SK-N-SH (cell line): ENCODE measurements at regions not wholly inside any gene's neighbourhood (a gene's known extent, or its start where the extent isn't known, plus 50 kb on each side); places are given as distances from the start of the nearest gene placed in this dataset.

Experiments
- CTCF ChIA-PET: fragments of 300-600, 350-600 bp; formaldehyde crosslinking; extraction: SDS; loops from one replicate; lab custom pipeline; 2021; lab: Yijun Ruan, JAX
- POLR2A ChIA-PET: fragments of 350-600 bp; sonication (Branson Sonifier 250); formaldehyde crosslinking; extraction: SDS; loops from one replicate; lab custom pipeline; 2020; ENCODE audit warnings: antibody characterized with exemption, inconsistent platforms; lab: Yijun Ruan, JAX
- DNase-seq: peaks from one replicate; pipeline ENCODE4 v3.0.0; 2012
- H2AFZ ChIP-seq: fragments of 200-600 bp; sonication (generic); 2 replicates; pipeline ENCODE4 v1.8.1; 2016; ENCODE audit warnings: antibody characterized with exemption, mild to moderate bottlenecking, low read depth
- H3F3A ChIP-seq: fragments of 200-600 bp; sonication (generic); replicated peaks from 2 replicates; pipeline ENCODE3; 2016; ENCODE audit warnings: antibody characterized with exemption, mild to moderate bottlenecking; ENCODE audit not compliant: insufficient read depth
- H3K27ac ChIP-seq, 2 experiments: fragments of 200-500 bp in 1 of 2; fragments of 200-600 bp in 1 of 2; sonication (Bioruptor generic) in 1 of 2; sonication (generic), shearing (Covaris generic) in 1 of 2; 2 replicates each; pipeline versions ENCODE4 v1.5.1 to v1.6.1; 2014 to 2016; ENCODE audit warnings: low read depth in 2 of 2, inconsistent platforms in 1 of 2, low read length in 1 of 2, mild to moderate bottlenecking in 1 of 2, mixed read lengths in 1 of 2
- H3K27me3 ChIP-seq: fragments of 200-600 bp; sonication (generic), shearing (Covaris generic); 2 replicates; pipeline ENCODE4 v1.6.1; 2016; ENCODE audit warnings: mixed run types; ENCODE audit not compliant: insufficient read depth
- H3K36me3 ChIP-seq, 2 experiments: fragments of 200-500 bp in 1 of 2; fragments of 200-600 bp in 1 of 2; sonication (Bioruptor generic) in 1 of 2; sonication (generic) in 1 of 2; replicated peaks in 1 of 2; 2 replicates each; pipeline versions ENCODE3 to v1.5.1; 2014 to 2016; ENCODE audit warnings: low read length in 1 of 2, mild to moderate bottlenecking in 1 of 2; ENCODE audit not compliant: insufficient read depth in 2 of 2, control insufficient read depth in 1 of 2
- H3K4me1 ChIP-seq, 2 experiments: fragments of 200-500 bp in 1 of 2; fragments of 200-600 bp in 1 of 2; sonication (Bioruptor generic) in 1 of 2; sonication (generic), shearing (Covaris generic) in 1 of 2; 2 replicates each; pipeline versions ENCODE4 v1.5.1 to v1.6.1; 2014 to 2016; ENCODE audit warnings: low read depth in 1 of 2, low read length in 1 of 2, mixed run types in 1 of 2; ENCODE audit not compliant: insufficient read depth in 2 of 2, control insufficient read depth in 1 of 2
- H3K4me2 ChIP-seq: fragments of 200-600 bp; sonication (generic), shearing (Covaris generic); 2 replicates; pipeline ENCODE4 v1.6.1; 2017; ENCODE audit warnings: mixed run types
- H3K4me3 ChIP-seq, 2 experiments: fragments of 200-500 bp in 1 of 2; fragments of 200-600 bp in 1 of 2; sonication (Bioruptor generic) in 1 of 2; sonication (generic), shearing (Covaris generic) in 1 of 2; 2 replicates each; pipeline versions ENCODE4 v1.5.1 to v1.8.1; 2014 to 2016; ENCODE audit warnings: low read depth in 2 of 2, inconsistent platforms in 1 of 2, low read length in 1 of 2, mild to moderate bottlenecking in 1 of 2, mixed read lengths in 1 of 2, moderate library complexity in 1 of 2
- H3K79me2 ChIP-seq: fragments of 200-600 bp; sonication (generic); 2 replicates; pipeline ENCODE4 v1.8.1; 2017; ENCODE audit warnings: mild to moderate bottlenecking; ENCODE audit not compliant: insufficient read depth
- H3K9ac ChIP-seq: fragments of 200-600 bp; sonication (generic); 2 replicates; pipeline ENCODE4 v1.6.1; 2017; ENCODE audit warnings: mixed run types
- H3K9me2 ChIP-seq: fragments of 200-600 bp; sonication (generic); 2 replicates; pipeline ENCODE4 v1.6.1; 2017; ENCODE audit warnings: mixed run types
- H3K9me3 ChIP-seq: fragments of 200-600 bp; sonication (generic); 2 replicates; pipeline ENCODE4 v1.6.1; 2017; ENCODE audit warnings: mixed run types, mild to moderate bottlenecking, moderate library complexity
- H4K20me1 ChIP-seq: fragments of 200-600 bp; sonication (generic); 2 replicates; pipeline ENCODE4 v1.6.1; 2017; ENCODE audit warnings: mild to moderate bottlenecking, mixed run types; ENCODE audit not compliant: insufficient read depth
- EZH2phosphoT487 ChIP-seq: fragments of 200-600 bp; sonication (generic); IDR thresholded peaks from 2 replicates; pipeline ENCODE4 v1.6.1; 2017; ENCODE audit warnings: low read depth, mixed run types, mild to moderate bottlenecking, antibody characterized with exemption, moderate library complexity, borderline replicate concordance
- FOSL2 ChIP-seq: IDR thresholded peaks from 2 replicates; pipeline ENCODE4 v1.4.0; 2012; ENCODE audit warnings: low read depth, mild to moderate bottlenecking, moderate library complexity, borderline replicate concordance
- FOXJ3 ChIP-seq: sonication (generic); formaldehyde crosslinking; IDR thresholded peaks from 2 replicates; pipeline ENCODE4 v1.5.1; 2020; ENCODE audit warnings: mild to moderate bottlenecking, missing genetic modification reagents
- GABPA ChIP-seq: IDR thresholded peaks from 2 replicates; pipeline ENCODE4 v1.4.0; 2012; ENCODE audit warnings: low read depth, mild to moderate bottlenecking
- JUND ChIP-seq: IDR thresholded peaks from 2 replicates; pipeline ENCODE4 v1.4.0; 2012
- MXI1 ChIP-seq: IDR thresholded peaks from 2 replicates; pipeline ENCODE4 v1.6.1; 2012; ENCODE audit warnings: mild to moderate bottlenecking, low read depth, low read length, improper control_type of control experiment
- NFIC ChIP-seq: IDR thresholded peaks from 2 replicates; pipeline ENCODE4 v1.4.0; 2012; ENCODE audit warnings: borderline replicate concordance
- RAD21 ChIP-seq: IDR thresholded peaks from 2 replicates; pipeline ENCODE4 v1.6.1; 2012; ENCODE audit warnings: mild to moderate bottlenecking, low read length
- RFX5 ChIP-seq: IDR thresholded peaks from 2 replicates; pipeline ENCODE4 v1.6.1; 2012; ENCODE audit warnings: mild to moderate bottlenecking, improper control_type of control experiment, low read length
- RXRA ChIP-seq: IDR thresholded peaks from 2 replicates; pipeline ENCODE4 v1.4.0; 2012; ENCODE audit warnings: low read depth, mild to moderate bottlenecking, borderline replicate concordance
- SIN3A ChIP-seq: IDR thresholded peaks from 2 replicates; pipeline ENCODE4 v1.6.1; 2012; ENCODE audit warnings: low read depth, mild to moderate bottlenecking, low read length, moderate library complexity, borderline replicate concordance
- TAF1 ChIP-seq: IDR thresholded peaks from 2 replicates; pipeline ENCODE4 v1.6.1; 2012; ENCODE audit warnings: low read depth, mild to moderate bottlenecking, low read length, moderate library complexity, borderline replicate concordance
- TCF12 ChIP-seq: IDR thresholded peaks from 2 replicates; pipeline ENCODE4 v1.4.0; 2012
- USF1 ChIP-seq: IDR thresholded peaks from 2 replicates; pipeline ENCODE4 v1.4.0; 2012; ENCODE audit warnings: low read depth, borderline replicate concordance
- USF2 ChIP-seq: fragments of 150-350 bp; IDR thresholded peaks from 2 replicates; pipeline ENCODE4 v1.6.1; 2017; ENCODE audit warnings: antibody characterized with exemption, low read length, low read depth, borderline replicate concordance
- YY1 ChIP-seq: IDR thresholded peaks from 2 replicates; pipeline ENCODE4 v1.4.0; 2012; ENCODE audit warnings: low read depth, mild to moderate bottlenecking
- ZBTB33 ChIP-seq: IDR thresholded peaks from 2 replicates; pipeline ENCODE4 v1.4.0; 2012; ENCODE audit warnings: low read depth, borderline replicate concordance
- WGBS: methylation state at CpG from one replicate; pipeline ENCODE4 v1.1.6; 2017; ENCODE audit warnings: low lambda C conversion rate; 5-methylcytosine and 5-hydroxymethylcytosine counted together
- TF ChIP-seq, protein P1 (sequence below): IDR thresholded peaks from 2 replicates; pipeline ENCODE4 v1.6.1; 2012; ENCODE audit warnings: mild to moderate bottlenecking, low read depth, low read length, moderate library complexity

DNA sequence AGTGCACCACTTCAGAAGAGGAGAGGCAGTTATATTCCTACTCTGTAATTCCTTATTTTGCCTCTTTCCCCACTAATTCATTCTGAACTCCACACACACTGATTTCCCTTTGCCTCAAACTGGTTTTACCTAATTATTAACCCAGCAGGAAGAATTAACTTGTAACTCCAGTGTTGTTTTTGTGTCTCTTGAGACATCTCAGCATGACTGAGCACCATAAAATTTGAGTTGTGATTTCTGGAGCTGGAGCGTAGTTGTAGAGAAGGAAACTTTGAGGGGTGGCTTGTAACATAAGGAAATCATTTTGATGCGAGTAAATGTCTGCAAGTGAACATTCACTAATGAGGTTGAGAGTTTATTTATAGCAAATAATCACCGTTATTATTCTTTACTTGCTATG, 265.2 kb downstream of the TMEM38B start:
- no peaks in the 10 kb centered on the region for H3K36me3 ChIP-seq
- DNase-seq = no peak
- H3K27me3 ChIP-seq = no peaks in the 10 kb centered on the region
- no peak overlapping the region for H3K9ac ChIP-seq
- CTCF ChIA-PET = no interaction called here
- H3K79me2 ChIP-seq = no peaks in the 10 kb centered on the region
- no peaks in the 10 kb centered on the region for H4K20me1 ChIP-seq
- no peaks in the 10 kb centered on the region for H3K4me1 ChIP-seq
- no peaks in the 10 kb centered on the region for H3F3A ChIP-seq
- no peak overlapping the region for H2AFZ ChIP-seq
- WGBS = 40% methylated on average over 3 of the region's 3 CpGs
- H3K9me3 ChIP-seq = no peaks in the 10 kb centered on the region
- H3K4me3 ChIP-seq = no peak overlapping the region
- H3K9me2 ChIP-seq = no peaks in the 10 kb centered on the region
- H3K4me2 ChIP-seq = no peak overlapping the region
- POLR2A ChIA-PET = no interaction called here
- no peak overlapping the region for H3K27ac ChIP-seq
- no peak for TF ChIP-seq USF2
- no peak for TF ChIP-seq TCF12
- no peak for TF ChIP-seq RXRA
- TF ChIP-seq MXI1 = no peak
- TF ChIP-seq YY1 = no peak
- no peak for TF ChIP-seq TAF1
- no peak for TF ChIP-seq ZBTB33
- TF ChIP-seq GABPA = no peak
- TF ChIP-seq, all 33 proteins: peak for 0

DNA sequence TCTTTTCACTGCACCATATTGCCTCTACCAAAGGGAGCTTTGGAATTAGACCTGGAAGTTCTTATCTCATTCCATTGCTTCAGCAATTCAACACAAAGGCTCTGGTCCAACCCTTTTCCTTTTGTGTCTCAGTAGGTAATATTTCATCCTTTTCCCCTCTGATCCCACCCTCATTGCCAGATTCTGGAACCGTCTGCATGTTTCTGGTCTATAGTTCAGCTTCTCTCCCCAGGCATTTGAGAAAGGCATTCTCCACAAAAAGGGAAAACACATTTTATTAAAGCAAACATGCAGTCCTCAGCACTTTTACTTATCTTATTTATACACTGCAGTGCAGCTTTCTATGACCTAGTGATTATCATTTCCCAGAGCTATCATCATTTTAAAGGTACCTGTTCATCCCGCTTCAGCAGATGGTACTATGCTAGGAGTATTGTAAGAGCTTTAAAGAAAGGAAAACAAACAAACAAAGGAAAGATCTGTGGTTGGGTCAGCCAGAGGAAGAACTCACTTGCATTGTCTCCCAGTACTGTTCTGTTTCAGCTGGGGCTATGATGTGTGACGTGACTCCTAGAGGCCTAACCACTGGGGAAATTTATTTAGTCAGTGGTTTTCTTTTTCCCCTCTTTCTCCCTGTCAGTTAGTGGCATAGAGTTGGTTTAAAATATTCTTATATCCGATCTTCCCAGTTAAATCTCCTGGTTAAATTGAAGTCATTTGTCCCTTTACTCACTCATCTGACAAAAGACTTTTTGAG, 269.2 kb downstream of the TMEM38B start:
- H3K27me3 ChIP-seq = no peaks in the 10 kb centered on the region
- H3K36me3 ChIP-seq = no peaks in the 10 kb centered on the region
- DNase-seq = no peak
- no peaks in the 10 kb centered on the region for H3K9me3 ChIP-seq
- no peak overlapping the region for H3K27ac ChIP-seq
- no peaks in the 10 kb centered on the region for H3K4me1 ChIP-seq
- CTCF ChIA-PET = no interaction called here
- POLR2A ChIA-PET = no interaction called here
- no peak overlapping the region for H3K4me2 ChIP-seq
- no peak overlapping the region for H2AFZ ChIP-seq
- no peaks in the 10 kb centered on the region for H4K20me1 ChIP-seq
- H3K4me3 ChIP-seq = no peak overlapping the region
- H3K9me2 ChIP-seq = no peaks in the 10 kb centered on the region
- no peaks in the 10 kb centered on the region for H3K79me2 ChIP-seq
- no peaks in the 10 kb centered on the region for H3F3A ChIP-seq
- no peak overlapping the region for H3K9ac ChIP-seq
- WGBS = 25% methylated on average over 4 of the region's 4 CpGs
- TF ChIP-seq FOSL2 = no peak
- TF ChIP-seq, protein P1, sequence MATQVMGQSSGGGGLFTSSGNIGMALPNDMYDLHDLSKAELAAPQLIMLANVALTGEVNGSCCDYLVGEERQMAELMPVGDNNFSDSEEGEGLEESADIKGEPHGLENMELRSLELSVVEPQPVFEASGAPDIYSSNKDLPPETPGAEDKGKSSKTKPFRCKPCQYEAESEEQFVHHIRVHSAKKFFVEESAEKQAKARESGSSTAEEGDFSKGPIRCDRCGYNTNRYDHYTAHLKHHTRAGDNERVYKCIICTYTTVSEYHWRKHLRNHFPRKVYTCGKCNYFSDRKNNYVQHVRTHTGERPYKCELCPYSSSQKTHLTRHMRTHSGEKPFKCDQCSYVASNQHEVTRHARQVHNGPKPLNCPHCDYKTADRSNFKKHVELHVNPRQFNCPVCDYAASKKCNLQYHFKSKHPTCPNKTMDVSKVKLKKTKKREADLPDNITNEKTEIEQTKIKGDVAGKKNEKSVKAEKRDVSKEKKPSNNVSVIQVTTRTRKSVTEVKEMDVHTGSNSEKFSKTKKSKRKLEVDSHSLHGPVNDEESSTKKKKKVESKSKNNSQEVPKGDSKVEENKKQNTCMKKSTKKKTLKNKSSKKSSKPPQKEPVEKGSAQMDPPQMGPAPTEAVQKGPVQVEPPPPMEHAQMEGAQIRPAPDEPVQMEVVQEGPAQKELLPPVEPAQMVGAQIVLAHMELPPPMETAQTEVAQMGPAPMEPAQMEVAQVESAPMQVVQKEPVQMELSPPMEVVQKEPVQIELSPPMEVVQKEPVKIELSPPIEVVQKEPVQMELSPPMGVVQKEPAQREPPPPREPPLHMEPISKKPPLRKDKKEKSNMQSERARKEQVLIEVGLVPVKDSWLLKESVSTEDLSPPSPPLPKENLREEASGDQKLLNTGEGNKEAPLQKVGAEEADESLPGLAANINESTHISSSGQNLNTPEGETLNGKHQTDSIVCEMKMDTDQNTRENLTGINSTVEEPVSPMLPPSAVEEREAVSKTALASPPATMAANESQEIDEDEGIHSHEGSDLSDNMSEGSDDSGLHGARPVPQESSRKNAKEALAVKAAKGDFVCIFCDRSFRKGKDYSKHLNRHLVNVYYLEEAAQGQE = no peak
- TF ChIP-seq FOXJ3 (CRISPR knock-in tag) = no peak
- TF ChIP-seq RAD21 = no peak
- no peak for TF ChIP-seq MXI1
- no peak for TF ChIP-seq NFIC
- TF ChIP-seq JUND = no peak
- no peak for TF ChIP-seq USF2
- no peak for TF ChIP-seq SIN3A
- TF ChIP-seq EZH2phosphoT487 = no peak
- TF ChIP-seq RFX5 = no peak
- no peak for TF ChIP-seq USF1
